HEK293T (cell line): ENCODE measurements at regions not wholly inside any gene's neighbourhood (a gene's known extent, or its start where the extent isn't known, plus 50 kb on each side); places are given as distances from the start of the nearest gene placed in this dataset.
"Not testable (repeated sequence)": the region's sequence is repeated elsewhere in the genome, so short reads cannot be mapped to it uniquely, and the experiment has no call there.

Source experiments
- BHLHE40 ChIP-seq: fragments of 450-650 bp; IDR thresholded peaks from 2 replicates; pipeline ENCODE4 v1.6.1; 2016; ENCODE audit warnings: mild to moderate bottlenecking, moderate library complexity, borderline replicate concordance
- L3MBTL2 ChIP-seq: fragments of 450-650 bp; conservative IDR thresholded peaks from 2 replicates; pipeline ENCODE4 v1.6.1; 2016; ENCODE audit warnings: mild to moderate bottlenecking
- SP1 ChIP-seq: fragments of 450-650 bp; IDR thresholded peaks from 2 replicates; pipeline ENCODE4 v1.6.1; 2017

GRCh38 chrX:54647607-54648006 lies 117.6 kb downstream of the GNL3L start:
- not testable (repeated sequence) for TF ChIP-seq SP1, BHLHE40, L3MBTL2
